Astrocyte (in vitro differentiated cells and primary cell): ENCODE measurements at regions not wholly inside any gene's neighbourhood (a gene's known extent, or its start where the extent isn't known, plus 50 kb on each side); places are given as distances from the start of the nearest gene placed in this dataset.

Source experiments
- CTCF ChIP-seq: IDR thresholded peaks from 2 replicates; pipeline ENCODE4 v1.5.1; 2011; ENCODE audit warnings: low read depth, mild to moderate bottlenecking, inconsistent platforms, low read length, moderate library complexity; ENCODE audit not compliant: insufficient read depth
- EZH2 ChIP-seq: IDR thresholded peaks from 2 replicates; pipeline ENCODE4 v1.6.1; 2012; ENCODE audit warnings: mild to moderate bottlenecking, low read length, inconsistent platforms; ENCODE audit not compliant: insufficient read depth

- TF ChIP-seq CTCF (no peak), EZH2 (no peak)
These were observed 973.9 kb upstream of the POU3F4 start for GRCh38 chrX:82534086-82534597.
